ENCODE measurements at regions not wholly inside any gene's neighbourhood (a gene's known extent, or its start where the extent isn't known, plus 50 kb on each side); places are given as distances from the start of the nearest gene placed in this dataset.

DNA sequence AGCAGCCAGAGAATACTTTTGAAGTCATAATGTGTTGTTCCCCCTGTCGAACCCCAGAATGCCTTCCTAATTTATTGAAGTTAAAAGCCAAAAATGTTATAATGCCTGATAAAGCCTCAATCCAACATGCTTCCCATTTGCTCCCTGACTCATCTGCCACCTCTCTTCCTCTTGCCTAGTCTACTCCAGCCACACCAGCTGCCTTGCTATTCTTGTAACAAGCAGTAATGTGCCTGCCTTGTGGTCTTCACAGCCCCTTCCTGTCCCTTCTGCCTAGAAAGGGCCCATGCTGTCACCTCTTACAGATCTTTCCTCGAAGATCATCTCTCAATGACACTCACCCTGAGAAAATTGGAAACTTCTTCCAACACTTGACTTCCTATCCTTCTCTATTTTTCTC lies 231.6 kb upstream of the CDH2 start:
- ChIA-PET POLR2A (no interaction called here), CTCF (interaction anchor here (0.7 kb wide), 1 partner anchor 90 kb away, joined by 3 read pairs; no protein-coding TSS in a partner anchor)
- Mint-ChIP-seq H3K36me3 (ENCODE audit: low read depth) (no peaks in the 10 kb centered on the region), H3K27ac (no peak overlapping the region), H3K4me1 (no peaks in the 10 kb centered on the region), H3K27me3 (no peaks in the 10 kb centered on the region), H3K9me3 (peaks cover 13% of the 10 kb centered on the region), H3K4me3 (no peak overlapping the region)
- DNase-seq: no peak

- H3K4me1 Mint-ChIP-seq: no peaks in the 10 kb centered on the region
- no peaks in the 10 kb centered on the region for H3K36me3 Mint-ChIP-seq (ENCODE audit: low read depth)
- H3K27ac Mint-ChIP-seq: no peak overlapping the region
- no peak for DNase-seq
- CTCF ChIA-PET: no interaction called here
- peaks cover 7% of the 10 kb centered on the region for H3K9me3 Mint-ChIP-seq
- no peaks in the 10 kb centered on the region for H3K27me3 Mint-ChIP-seq
- POLR2A ChIA-PET: no interaction called here
- no peak overlapping the region for H3K4me3 Mint-ChIP-seq
These were observed 230.8 kb upstream of the CDH2 start for GRCh38 chr18:28407681-28408080.

DNA sequence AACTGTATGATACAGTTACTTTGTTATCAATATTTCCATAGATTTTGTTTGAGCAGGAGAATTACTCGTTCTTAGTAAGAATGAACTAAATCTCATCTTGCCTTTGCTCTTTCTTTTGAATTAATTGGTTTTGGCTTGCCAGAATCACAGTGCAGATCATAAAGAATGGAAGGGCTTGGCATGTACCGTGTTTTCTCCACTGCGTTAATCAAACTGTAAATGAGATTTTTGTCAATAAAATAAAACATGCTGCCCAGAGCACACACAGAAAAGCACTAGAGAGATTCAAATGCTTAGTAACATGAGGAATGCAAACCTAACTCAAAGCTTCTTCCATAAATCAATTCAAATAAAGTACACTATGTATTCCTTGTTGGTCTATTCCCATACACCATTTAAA lies 229.6 kb upstream of the CDH2 start:
- no peak overlapping the region for H3K27ac Mint-ChIP-seq
- DNase-seq: no peak
- H3K4me3 Mint-ChIP-seq: no peak overlapping the region
- H3K9me3 Mint-ChIP-seq: peaks cover 8% of the 10 kb centered on the region
- no peaks in the 10 kb centered on the region for H3K27me3 Mint-ChIP-seq
- CTCF ChIA-PET: no interaction called here
- H3K36me3 Mint-ChIP-seq (ENCODE audit: low read depth): no peaks in the 10 kb centered on the region
- no peaks in the 10 kb centered on the region for H3K4me1 Mint-ChIP-seq
- POLR2A ChIA-PET: no interaction called here

GRCh38 chr18:28404694-28405093 lies 227.8 kb upstream of the CDH2 start:
- ChIA-PET CTCF (no interaction called here), POLR2A (no interaction called here)
- no peak overlapping the region for H3K4me3 Mint-ChIP-seq
- H3K27me3 Mint-ChIP-seq: no peaks in the 10 kb centered on the region
- no peak overlapping the region for H3K27ac Mint-ChIP-seq
- no peak for DNase-seq
- no peaks in the 10 kb centered on the region for H3K4me1 Mint-ChIP-seq
- H3K9me3 Mint-ChIP-seq: peaks cover 8% of the 10 kb centered on the region
- no peaks in the 10 kb centered on the region for H3K36me3 Mint-ChIP-seq (ENCODE audit: low read depth)

GRCh38 chr18:28399781-28400362 lies 222.9 kb upstream of the CDH2 start:
- POLR2A ChIA-PET: no interaction called here
- Mint-ChIP-seq H3K27me3 (no peaks in the 10 kb centered on the region), H3K27ac (no peak overlapping the region), H3K9me3 (peaks cover 10% of the 10 kb centered on the region), H3K4me3 (no peak overlapping the region), H3K4me1 (no peaks in the 10 kb centered on the region), H3K36me3 (ENCODE audit: low read depth) (no peaks in the 10 kb centered on the region)
- DNase-seq: no peak
- CTCF ChIA-PET: no interaction called here

DNA sequence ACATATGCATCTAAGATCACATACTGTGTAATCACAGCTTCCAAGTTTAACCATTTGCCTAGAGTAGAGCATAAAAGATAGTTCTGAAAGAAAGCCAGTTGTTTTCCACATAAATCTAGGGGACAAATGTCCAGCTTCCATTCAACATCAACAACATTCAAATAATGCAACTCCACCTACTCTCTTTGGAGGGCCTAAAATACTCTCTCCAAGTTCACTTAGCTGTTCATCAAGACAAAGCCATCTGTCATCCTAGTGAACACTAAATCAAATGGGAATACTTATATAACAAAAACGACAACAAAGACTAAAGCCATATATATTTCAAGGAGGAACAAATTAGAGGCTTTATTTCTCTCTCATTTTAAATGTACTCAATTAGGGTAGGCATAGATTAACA lies 221.5 kb upstream of the CDH2 start:
- POLR2A ChIA-PET: no interaction called here
- Mint-ChIP-seq H3K27me3 (no peaks in the 10 kb centered on the region), H3K4me3 (no peak overlapping the region), H3K36me3 (ENCODE audit: low read depth) (no peaks in the 10 kb centered on the region), H3K4me1 (no peaks in the 10 kb centered on the region), H3K9me3 (peaks cover 16% of the 10 kb centered on the region), H3K27ac (no peak overlapping the region)
- DNase-seq: no peak
- CTCF ChIA-PET: no interaction called here

GRCh38 chr18:28390022-28390421 lies 213.1 kb upstream of the CDH2 start:
- H3K27ac Mint-ChIP-seq: no peak overlapping the region
- no peak for DNase-seq
- H3K4me1 Mint-ChIP-seq: no peaks in the 10 kb centered on the region
- CTCF ChIA-PET: interaction anchor here (0.6 kb wide), 1 partner anchor 10 kb away, joined by 3 read pairs; no protein-coding TSS in a partner anchor
- no peaks in the 10 kb centered on the region for H3K36me3 Mint-ChIP-seq (ENCODE audit: low read depth)
- H3K4me3 Mint-ChIP-seq: no peak overlapping the region
- H3K27me3 Mint-ChIP-seq: no peaks in the 10 kb centered on the region
- POLR2A ChIA-PET: no interaction called here
- H3K9me3 Mint-ChIP-seq: peaks cover 26% of the 10 kb centered on the region

- no peak overlapping the region for H3K4me3 Mint-ChIP-seq
- H3K27ac Mint-ChIP-seq: no peak overlapping the region
- no peaks in the 10 kb centered on the region for H3K4me1 Mint-ChIP-seq
- POLR2A ChIA-PET: no interaction called here
- no peaks in the 10 kb centered on the region for H3K36me3 Mint-ChIP-seq (ENCODE audit: low read depth)
- no peaks in the 10 kb centered on the region for H3K27me3 Mint-ChIP-seq
- H3K9me3 Mint-ChIP-seq: peaks cover 13% of the 10 kb centered on the region
- CTCF ChIA-PET: no interaction called here
- no peak for DNase-seq
These were observed 205.4 kb upstream of the CDH2 start for GRCh38 chr18:28382215-28382879.

- Mint-ChIP-seq H3K27ac (no peak overlapping the region), H3K27me3 (no peaks in the 10 kb centered on the region), H3K9me3 (peaks cover 6% of the 10 kb centered on the region), H3K36me3 (ENCODE audit: low read depth) (no peaks in the 10 kb centered on the region), H3K4me1 (no peaks in the 10 kb centered on the region), H3K4me3 (no peak overlapping the region)
- no peak for DNase-seq
- CTCF ChIA-PET: no interaction called here
- POLR2A ChIA-PET: no interaction called here
These were observed 195.3 kb upstream of the CDH2 start for GRCh38 chr18:28372186-28372585.

DNA sequence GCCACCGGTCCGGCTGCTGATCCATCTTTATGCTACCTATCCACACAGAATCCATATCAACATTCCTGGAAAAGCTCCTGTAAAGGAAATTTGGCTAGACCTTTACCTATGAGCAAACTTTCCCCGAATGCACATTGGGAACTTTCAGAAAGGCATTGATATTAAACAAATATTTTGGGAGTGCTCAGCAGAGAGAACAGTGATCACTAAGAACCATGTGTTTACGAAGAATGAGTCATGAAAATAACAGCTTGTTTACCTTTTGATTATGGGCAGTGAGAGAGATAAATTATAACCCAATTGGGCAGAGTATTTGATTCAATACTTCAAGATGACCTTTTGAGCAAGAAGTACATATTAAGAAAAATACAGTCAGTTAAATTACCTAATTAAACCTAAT lies 189.7 kb upstream of the CDH2 start:
- CTCF ChIA-PET: no interaction called here
- POLR2A ChIA-PET: no interaction called here
- no peak for DNase-seq
- no peaks in the 10 kb centered on the region for H3K27me3 Mint-ChIP-seq
- H3K36me3 Mint-ChIP-seq (ENCODE audit: low read depth): no peaks in the 10 kb centered on the region
- H3K9me3 Mint-ChIP-seq: peaks cover 5% of the 10 kb centered on the region
- no peak overlapping the region for H3K27ac Mint-ChIP-seq
- no peak overlapping the region for H3K4me3 Mint-ChIP-seq
- H3K4me1 Mint-ChIP-seq: no peaks in the 10 kb centered on the region

DNA sequence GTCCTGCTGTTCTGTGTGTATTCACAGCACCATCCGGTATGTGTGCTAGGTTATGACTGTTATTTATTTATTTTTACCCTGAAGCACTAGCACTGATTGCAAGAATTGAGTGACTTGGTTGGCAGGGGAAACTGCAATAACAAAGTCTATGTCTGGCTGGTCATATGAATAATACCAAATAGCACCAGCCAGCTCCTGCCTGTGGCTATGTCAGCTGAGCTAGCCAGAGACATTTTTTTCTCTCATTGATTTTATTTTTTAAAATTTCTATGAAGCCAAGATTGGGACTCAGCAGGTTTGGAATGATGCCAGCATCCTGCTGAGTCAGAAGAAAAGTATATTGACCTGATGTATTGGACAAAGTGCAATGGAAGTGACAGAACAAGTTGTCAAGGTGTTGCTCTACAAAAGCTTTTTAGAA lies 188.5 kb upstream of the CDH2 start:
- Mint-ChIP-seq H3K4me3 (no peak overlapping the region), H3K9me3 (peaks cover 5% of the 10 kb centered on the region), H3K36me3 (ENCODE audit: low read depth) (no peaks in the 10 kb centered on the region), H3K4me1 (no peaks in the 10 kb centered on the region), H3K27me3 (no peaks in the 10 kb centered on the region), H3K27ac (no peak overlapping the region)
- ChIA-PET POLR2A (no interaction called here), CTCF (no interaction called here)
- no peak for DNase-seq

DNA sequence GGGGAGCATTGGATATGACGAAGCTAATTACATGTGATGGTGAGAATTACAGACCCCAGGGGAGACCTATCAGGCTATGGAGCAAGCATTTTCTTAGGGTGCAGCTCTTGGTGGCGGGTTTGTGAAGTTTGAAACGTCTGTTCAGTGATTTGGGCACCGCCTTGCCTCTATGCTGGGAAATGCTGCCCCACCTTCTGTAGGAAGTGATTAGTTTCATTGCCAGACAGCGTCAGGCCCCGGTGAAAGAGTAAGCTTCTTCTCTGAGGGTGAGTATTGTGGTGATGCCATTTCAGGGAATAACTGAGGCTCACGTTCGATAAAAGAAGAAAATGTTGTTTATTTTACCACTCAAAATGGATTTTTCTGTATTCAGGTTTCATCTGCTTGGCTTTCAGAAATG lies 186.2 kb upstream of the CDH2 start:
- DNase-seq: no peak
- H3K4me3 Mint-ChIP-seq: no peak overlapping the region
- no peak overlapping the region for H3K27ac Mint-ChIP-seq
- peaks cover 8% of the 10 kb centered on the region for H3K9me3 Mint-ChIP-seq
- no peaks in the 10 kb centered on the region for H3K36me3 Mint-ChIP-seq (ENCODE audit: low read depth)
- H3K4me1 Mint-ChIP-seq: no peaks in the 10 kb centered on the region
- ChIA-PET CTCF (no interaction called here), POLR2A (no interaction called here)
- no peaks in the 10 kb centered on the region for H3K27me3 Mint-ChIP-seq

GRCh38 chr18:28359176-28359575 lies 182.2 kb upstream of the CDH2 start:
- ChIA-PET CTCF (no interaction called here), POLR2A (no interaction called here)
- peaks cover 9% of the 10 kb centered on the region for H3K9me3 Mint-ChIP-seq
- no peaks in the 10 kb centered on the region for H3K4me1 Mint-ChIP-seq
- H3K27ac Mint-ChIP-seq: no peak overlapping the region
- no peak overlapping the region for H3K4me3 Mint-ChIP-seq
- no peaks in the 10 kb centered on the region for H3K36me3 Mint-ChIP-seq (ENCODE audit: low read depth)
- no peak for DNase-seq
- H3K27me3 Mint-ChIP-seq: no peaks in the 10 kb centered on the region

DNA sequence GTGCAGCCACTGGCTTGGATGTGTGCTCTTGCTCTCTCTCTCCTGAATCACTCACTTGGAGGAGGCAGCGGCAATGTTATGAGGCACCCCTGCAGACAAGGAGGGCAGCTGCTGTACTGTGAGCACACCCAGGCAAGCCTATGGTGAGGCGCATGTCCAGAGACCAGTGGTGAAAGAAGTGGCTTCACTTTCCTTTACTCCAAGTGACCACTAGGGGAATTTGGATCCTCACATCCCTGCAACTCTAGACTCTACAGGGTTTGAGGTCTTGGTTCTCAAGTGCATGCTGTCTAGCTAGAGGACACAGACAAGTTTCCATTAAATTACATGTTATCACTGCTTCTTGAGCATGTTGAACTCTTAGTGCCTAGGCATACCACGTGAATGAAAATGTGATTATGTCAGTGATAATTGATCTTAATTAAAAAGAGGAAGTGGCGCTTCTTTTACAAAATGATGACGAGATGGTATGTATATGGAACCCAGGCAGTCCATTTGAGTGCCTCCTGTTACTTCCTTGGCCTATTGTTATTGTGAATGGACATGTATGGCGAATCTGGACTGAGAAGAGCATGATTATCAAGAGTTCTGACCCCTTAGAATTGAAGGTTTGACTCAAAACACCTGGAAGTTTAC lies 181.0 kb upstream of the CDH2 start:
- Mint-ChIP-seq H3K36me3 (ENCODE audit: low read depth) (no peaks in the 10 kb centered on the region), H3K9me3 (peaks cover 9% of the 10 kb centered on the region), H3K27ac (no peak overlapping the region), H3K4me1 (no peaks in the 10 kb centered on the region), H3K4me3 (no peak overlapping the region), H3K27me3 (no peaks in the 10 kb centered on the region)
- CTCF ChIA-PET: no interaction called here
- POLR2A ChIA-PET: no interaction called here
- DNase-seq: no peak
